Glutamatergic neuron (in vitro differentiated cells): ENCODE measurements at regions not wholly inside any gene's neighbourhood (a gene's known extent, or its start where the extent isn't known, plus 50 kb on each side); places are given as distances from the start of the nearest gene placed in this dataset.

ENCODE experiments used
- DNase-seq: peaks from one replicate; pipeline ENCODE4 v3.0.0; 2022
- H3K27ac Mint-ChIP-seq: one replicate; pipeline ENCODE4 v1.8.0; 2020; ENCODE audit warnings: mild to moderate bottlenecking, mixed read lengths, inconsistent platforms; ENCODE audit not compliant: unreplicated experiment
- H3K27me3 Mint-ChIP-seq: one replicate; pipeline ENCODE4 v1.8.0; 2020; ENCODE audit warnings: mild to moderate bottlenecking, moderate library complexity, mixed read lengths, inconsistent platforms; ENCODE audit not compliant: unreplicated experiment
- H3K36me3 Mint-ChIP-seq: one replicate; pipeline ENCODE4 v1.8.0; 2020; ENCODE audit warnings: mild to moderate bottlenecking, mixed read lengths, inconsistent platforms; ENCODE audit not compliant: unreplicated experiment
- H3K4me1 Mint-ChIP-seq: one replicate; pipeline ENCODE4 v1.8.0; 2020; ENCODE audit warnings: mild to moderate bottlenecking, low read depth, mixed read lengths, inconsistent platforms; ENCODE audit not compliant: unreplicated experiment
- H3K4me3 Mint-ChIP-seq: one replicate; pipeline ENCODE4 v1.8.0; 2020; ENCODE audit warnings: mild to moderate bottlenecking, mixed read lengths, inconsistent platforms; ENCODE audit not compliant: unreplicated experiment
- H3K9me3 Mint-ChIP-seq: one replicate; pipeline ENCODE4 v1.8.0; 2020; ENCODE audit warnings: mild to moderate bottlenecking, moderate library complexity, mixed read lengths, inconsistent platforms; ENCODE audit not compliant: unreplicated experiment
- TF ChIP-seq, protein P1 (sequence below): fragments of 200-600 bp; sonication (generic); IDR thresholded peaks from one replicate; pipeline ENCODE4 v1.5.0; 2021; ENCODE audit not compliant: partially characterized antibody, unreplicated experiment

DNA sequence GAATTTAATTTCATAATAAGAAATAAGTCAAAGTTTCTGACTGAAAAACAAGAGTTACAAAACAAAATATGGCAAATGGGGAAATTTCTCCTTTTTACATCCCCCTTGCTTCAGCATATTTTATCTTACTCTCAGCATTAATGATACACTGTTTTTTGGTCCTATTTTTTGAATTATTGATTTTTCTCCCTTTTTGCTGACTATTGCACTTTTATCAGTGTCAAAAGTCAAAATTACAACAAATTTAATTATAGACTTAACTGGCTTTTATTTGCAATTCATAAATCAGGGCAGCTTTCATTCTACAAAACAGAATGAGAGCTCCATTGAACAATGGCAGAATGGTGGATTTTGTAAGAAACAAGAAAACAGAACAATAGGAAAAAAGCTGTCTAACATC, 901.9 kb downstream of the FAT4 start:
- no peaks in the 10 kb centered on the region for H3K27me3 Mint-ChIP-seq
- no peaks in the 10 kb centered on the region for H3K36me3 Mint-ChIP-seq
- H3K9me3 Mint-ChIP-seq = peaks cover 1% of the 10 kb centered on the region
- H3K27ac Mint-ChIP-seq = no peak overlapping the region
- DNase-seq = no peak
- H3K4me3 Mint-ChIP-seq = no peak overlapping the region
- TF ChIP-seq, protein P1, sequence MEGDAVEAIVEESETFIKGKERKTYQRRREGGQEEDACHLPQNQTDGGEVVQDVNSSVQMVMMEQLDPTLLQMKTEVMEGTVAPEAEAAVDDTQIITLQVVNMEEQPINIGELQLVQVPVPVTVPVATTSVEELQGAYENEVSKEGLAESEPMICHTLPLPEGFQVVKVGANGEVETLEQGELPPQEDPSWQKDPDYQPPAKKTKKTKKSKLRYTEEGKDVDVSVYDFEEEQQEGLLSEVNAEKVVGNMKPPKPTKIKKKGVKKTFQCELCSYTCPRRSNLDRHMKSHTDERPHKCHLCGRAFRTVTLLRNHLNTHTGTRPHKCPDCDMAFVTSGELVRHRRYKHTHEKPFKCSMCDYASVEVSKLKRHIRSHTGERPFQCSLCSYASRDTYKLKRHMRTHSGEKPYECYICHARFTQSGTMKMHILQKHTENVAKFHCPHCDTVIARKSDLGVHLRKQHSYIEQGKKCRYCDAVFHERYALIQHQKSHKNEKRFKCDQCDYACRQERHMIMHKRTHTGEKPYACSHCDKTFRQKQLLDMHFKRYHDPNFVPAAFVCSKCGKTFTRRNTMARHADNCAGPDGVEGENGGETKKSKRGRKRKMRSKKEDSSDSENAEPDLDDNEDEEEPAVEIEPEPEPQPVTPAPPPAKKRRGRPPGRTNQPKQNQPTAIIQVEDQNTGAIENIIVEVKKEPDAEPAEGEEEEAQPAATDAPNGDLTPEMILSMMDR = no peak
- H3K4me1 Mint-ChIP-seq = peaks cover 1% of the 10 kb centered on the region

DNA sequence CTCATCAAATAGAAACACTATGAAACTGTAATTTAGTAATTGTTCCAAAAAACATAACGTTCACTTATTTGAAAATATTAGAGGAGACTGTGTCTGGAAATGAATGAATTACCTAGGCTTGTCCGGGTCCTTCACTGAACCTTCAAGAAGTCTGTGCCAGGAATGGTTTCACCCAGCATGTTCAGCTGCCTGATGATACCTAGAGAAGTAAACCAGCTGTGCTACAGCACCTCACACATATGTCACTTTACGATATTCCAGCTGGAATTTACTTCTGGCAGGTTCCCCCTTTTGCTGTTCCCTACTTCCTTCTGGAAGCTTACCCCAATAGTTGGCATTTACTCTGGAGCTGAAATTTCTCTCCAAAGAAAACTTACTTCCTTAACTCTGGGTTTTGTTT, 906.5 kb downstream of the FAT4 start:
- H3K4me1 Mint-ChIP-seq = peaks cover 8% of the 10 kb centered on the region
- H3K4me3 Mint-ChIP-seq = no peak overlapping the region
- DNase-seq = no peak
- peaks cover 1% of the 10 kb centered on the region for H3K9me3 Mint-ChIP-seq
- TF ChIP-seq, protein P1 = no peak
- no peaks in the 10 kb centered on the region for H3K27me3 Mint-ChIP-seq
- H3K27ac Mint-ChIP-seq = peak overlapping the region; percentile 65
- H3K36me3 Mint-ChIP-seq = no peaks in the 10 kb centered on the region

DNA sequence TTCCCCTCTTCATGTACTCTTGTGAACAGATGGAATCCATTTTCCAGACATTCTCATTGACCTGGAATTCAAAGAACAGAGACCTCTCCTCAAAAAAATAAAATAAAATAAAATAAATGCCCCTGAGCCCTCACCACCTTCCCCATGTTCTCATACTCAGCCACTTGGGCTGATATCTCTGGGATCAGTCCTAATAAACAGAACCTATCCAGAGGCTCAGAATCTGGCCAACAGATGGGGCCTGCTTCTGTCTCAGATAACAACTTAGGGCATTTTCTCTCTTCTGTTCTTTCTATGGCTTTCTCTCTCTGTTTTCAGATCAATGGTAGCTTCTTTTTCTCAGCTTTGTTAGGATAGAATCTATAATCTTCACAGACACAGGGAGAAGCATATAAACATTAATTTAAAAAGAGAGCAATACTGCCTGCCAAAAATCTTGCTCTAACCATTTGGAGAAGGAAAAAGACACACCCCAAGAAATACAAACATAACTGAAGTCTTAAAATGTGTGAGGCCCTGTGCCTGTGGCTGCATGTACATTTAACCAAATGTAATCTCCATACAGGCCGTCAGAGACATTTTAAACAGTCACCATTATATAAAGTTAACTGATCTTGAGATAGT, 907.1 kb downstream of the FAT4 start:
- H3K4me1 Mint-ChIP-seq = peaks cover 8% of the 10 kb centered on the region
- H3K36me3 Mint-ChIP-seq = no peaks in the 10 kb centered on the region
- DNase-seq = no peak
- no peaks in the 10 kb centered on the region for H3K27me3 Mint-ChIP-seq
- no peak overlapping the region for H3K4me3 Mint-ChIP-seq
- H3K9me3 Mint-ChIP-seq = peaks cover 1% of the 10 kb centered on the region
- H3K27ac Mint-ChIP-seq = peak overlapping the region; percentile 65
- TF ChIP-seq, protein P1 = peak; percentile 3

DNA sequence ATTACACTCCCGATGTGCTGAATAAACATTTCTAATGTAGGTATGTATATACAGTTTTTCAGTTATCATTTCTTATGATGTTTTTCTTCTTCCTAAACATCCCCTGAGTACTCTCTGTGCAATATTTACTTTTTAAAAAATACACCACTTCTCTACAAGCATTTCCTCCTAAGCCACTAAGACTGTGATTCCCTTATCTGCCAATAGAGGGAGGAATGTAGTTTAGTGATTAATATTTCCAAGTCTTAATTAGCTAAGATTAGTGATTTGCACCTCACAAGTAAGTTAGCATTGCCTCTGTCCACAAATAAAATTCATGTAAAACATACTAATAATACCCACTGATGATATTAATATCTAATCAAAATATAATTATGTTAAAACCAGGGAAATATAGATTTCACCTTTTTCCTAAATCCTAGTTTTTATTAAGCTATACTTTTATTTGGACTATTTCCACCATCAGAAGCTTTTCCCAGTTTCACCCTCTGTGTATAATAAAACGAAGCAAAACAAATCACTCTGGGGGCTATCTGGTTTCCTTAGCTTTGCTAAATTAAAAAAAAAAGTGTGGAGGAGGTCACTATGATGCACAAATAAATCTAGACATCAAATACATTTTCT, 909.1 kb downstream of the FAT4 start:
- Mint-ChIP-seq H3K9me3 (peaks cover under 1% of the 10 kb centered on the region), H3K4me3 (no peak overlapping the region), H3K27me3 (no peaks in the 10 kb centered on the region), H3K36me3 (no peaks in the 10 kb centered on the region), H3K27ac (no peak overlapping the region), H3K4me1 (peaks cover 10% of the 10 kb centered on the region)
- TF ChIP-seq, protein P1 = peak; percentile 89
- DNase-seq = no peak

DNA sequence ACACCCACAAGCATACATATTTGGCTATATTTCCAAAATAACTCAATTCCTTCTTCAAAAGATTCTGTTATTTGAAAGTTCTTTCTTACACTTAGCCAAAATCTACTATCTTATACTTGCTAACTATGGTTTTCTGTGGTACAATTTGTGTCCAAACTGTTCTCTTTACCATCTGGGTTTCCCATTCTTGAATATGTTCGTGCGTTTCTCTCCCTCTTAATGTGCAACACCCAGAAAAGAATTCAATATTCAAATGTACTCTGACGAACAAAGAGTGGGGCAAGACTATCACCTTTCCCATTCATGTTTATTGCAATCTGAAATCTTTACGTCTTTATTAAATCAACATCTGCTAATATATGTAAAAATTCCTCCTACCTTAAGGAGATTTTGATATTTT, 912.7 kb downstream of the FAT4 start:
- no peaks in the 10 kb centered on the region for H3K9me3 Mint-ChIP-seq
- no peak for DNase-seq
- no peak overlapping the region for H3K27ac Mint-ChIP-seq
- H3K27me3 Mint-ChIP-seq = no peaks in the 10 kb centered on the region
- peaks cover 11% of the 10 kb centered on the region for H3K4me1 Mint-ChIP-seq
- no peaks in the 10 kb centered on the region for H3K36me3 Mint-ChIP-seq
- TF ChIP-seq, protein P1 = no peak
- H3K4me3 Mint-ChIP-seq = no peak overlapping the region
